ENCODE measurements at regions not wholly inside any gene's neighbourhood (a gene's known extent, or its start where the extent isn't known, plus 50 kb on each side); places are given as distances from the start of the nearest gene placed in this dataset.

- Histone ChIP-seq H3K9me3 (no peaks in the 10 kb centered on the region), H3K27me3 (replicated peaks; ENCODE audit: insufficient read depth) (no peaks in the 10 kb centered on the region), H3K4me1 (ENCODE audit: control insufficient read depth in 1 of 2, low read depth in 2 of 2) (no peaks in the 10 kb centered on the region), H3K27ac (no peak overlapping the region), H3K36me3 (no peaks in the 10 kb centered on the region), H3K4me3 (no peak overlapping the region)
- no peak for ATAC-seq (ENCODE audit: insufficient number of reproducible peaks, low FRiP score, low read depth)
- DNase-seq (ENCODE audit: low spot score) = no peak
- no peak for TF ChIP-seq CTCF (IDR thresholded peaks at IDR 0.05)
Observed at GRCh38 chr5:2375291-2375690, 376.2 kb downstream of the IRX2 start.

GRCh38 chr5:2374703-2375102 is 376.8 kb downstream of the IRX2 start:
- DNase-seq (ENCODE audit: low spot score) (no peak), ATAC-seq (ENCODE audit: insufficient number of reproducible peaks, low FRiP score, low read depth) (no peak)
- TF ChIP-seq CTCF (IDR thresholded peaks at IDR 0.05) = no peak
- Histone ChIP-seq H3K27me3 (replicated peaks; ENCODE audit: insufficient read depth) (no peaks in the 10 kb centered on the region), H3K4me1 (ENCODE audit: control insufficient read depth in 1 of 2, low read depth in 2 of 2) (no peaks in the 10 kb centered on the region), H3K4me3 (no peak overlapping the region), H3K27ac (no peak overlapping the region), H3K9me3 (no peaks in the 10 kb centered on the region), H3K36me3 (no peaks in the 10 kb centered on the region)

GRCh38 chr5:2373631-2374030 is 377.8 kb downstream of the IRX2 start:
- Histone ChIP-seq H3K9me3 (no peaks in the 10 kb centered on the region), H3K27ac (no peak overlapping the region), H3K4me3 (no peak overlapping the region), H3K36me3 (no peaks in the 10 kb centered on the region), H3K27me3 (replicated peaks; ENCODE audit: insufficient read depth) (no peaks in the 10 kb centered on the region), H3K4me1 (ENCODE audit: control insufficient read depth in 1 of 2, low read depth in 2 of 2) (no peaks in the 10 kb centered on the region)
- ATAC-seq (ENCODE audit: insufficient number of reproducible peaks, low FRiP score, low read depth) (no peak), DNase-seq (ENCODE audit: low spot score) (no peak)
- TF ChIP-seq CTCF (IDR thresholded peaks at IDR 0.05) = no peak

- DNase-seq (ENCODE audit: low spot score) (no peak), ATAC-seq (ENCODE audit: insufficient number of reproducible peaks, low FRiP score, low read depth) (no peak)
- Histone ChIP-seq H3K27ac (no peak overlapping the region), H3K4me3 (no peak overlapping the region), H3K9me3 (no peaks in the 10 kb centered on the region), H3K36me3 (no peaks in the 10 kb centered on the region), H3K4me1 (ENCODE audit: control insufficient read depth in 1 of 2, low read depth in 2 of 2) (no peaks in the 10 kb centered on the region), H3K27me3 (replicated peaks; ENCODE audit: insufficient read depth) (no peaks in the 10 kb centered on the region)
- no peak for TF ChIP-seq CTCF (IDR thresholded peaks at IDR 0.05)
Observed at GRCh38 chr5:2371419-2371710, 380.1 kb downstream of the IRX2 start.

- H3K9me3 ChIP-seq = no peaks in the 10 kb centered on the region
- TF ChIP-seq CTCF (IDR thresholded peaks at IDR 0.05) = no peak
- DNase-seq (ENCODE audit: low spot score) (no peak), ATAC-seq (ENCODE audit: insufficient number of reproducible peaks, low FRiP score, low read depth) (peak; percentile 18)
- H3K4me3 ChIP-seq = no peak overlapping the region
- no peaks in the 10 kb centered on the region for H3K27me3 ChIP-seq (replicated peaks; ENCODE audit: insufficient read depth)
- H3K36me3 ChIP-seq = no peaks in the 10 kb centered on the region
- H3K4me1 ChIP-seq (ENCODE audit: control insufficient read depth in 1 of 2, low read depth in 2 of 2) = no peaks in the 10 kb centered on the region
- no peak overlapping the region for H3K27ac ChIP-seq
Observed at GRCh38 chr5:2370626-2371418, 380.7 kb downstream of the IRX2 start.
